ENCODE measurements at regions not wholly inside any gene's neighbourhood (a gene's known extent, or its start where the extent isn't known, plus 50 kb on each side); places are given as distances from the start of the nearest gene placed in this dataset.

DNA sequence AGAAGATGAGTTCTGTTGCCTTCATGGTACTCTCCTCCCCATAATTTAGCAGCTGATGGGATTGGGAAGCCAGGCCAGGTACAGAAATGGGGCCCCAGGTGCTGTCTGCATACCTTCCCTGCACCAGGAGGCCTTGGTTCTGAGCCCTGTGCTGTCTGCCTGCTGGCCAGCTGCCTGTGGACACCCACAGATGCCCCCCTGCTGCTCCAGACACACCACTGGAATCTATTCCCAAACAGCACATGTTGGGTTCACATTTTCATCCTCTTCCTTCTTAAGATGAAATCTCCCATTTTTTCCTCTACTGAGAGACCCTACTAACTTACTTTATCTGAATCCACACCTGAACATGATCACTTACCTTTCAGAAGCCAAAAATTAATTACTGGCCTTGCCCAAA lies 152.0 kb upstream of the CCDC68 start:
- TF ChIP-seq, protein P1, sequence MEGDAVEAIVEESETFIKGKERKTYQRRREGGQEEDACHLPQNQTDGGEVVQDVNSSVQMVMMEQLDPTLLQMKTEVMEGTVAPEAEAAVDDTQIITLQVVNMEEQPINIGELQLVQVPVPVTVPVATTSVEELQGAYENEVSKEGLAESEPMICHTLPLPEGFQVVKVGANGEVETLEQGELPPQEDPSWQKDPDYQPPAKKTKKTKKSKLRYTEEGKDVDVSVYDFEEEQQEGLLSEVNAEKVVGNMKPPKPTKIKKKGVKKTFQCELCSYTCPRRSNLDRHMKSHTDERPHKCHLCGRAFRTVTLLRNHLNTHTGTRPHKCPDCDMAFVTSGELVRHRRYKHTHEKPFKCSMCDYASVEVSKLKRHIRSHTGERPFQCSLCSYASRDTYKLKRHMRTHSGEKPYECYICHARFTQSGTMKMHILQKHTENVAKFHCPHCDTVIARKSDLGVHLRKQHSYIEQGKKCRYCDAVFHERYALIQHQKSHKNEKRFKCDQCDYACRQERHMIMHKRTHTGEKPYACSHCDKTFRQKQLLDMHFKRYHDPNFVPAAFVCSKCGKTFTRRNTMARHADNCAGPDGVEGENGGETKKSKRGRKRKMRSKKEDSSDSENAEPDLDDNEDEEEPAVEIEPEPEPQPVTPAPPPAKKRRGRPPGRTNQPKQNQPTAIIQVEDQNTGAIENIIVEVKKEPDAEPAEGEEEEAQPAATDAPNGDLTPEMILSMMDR (optimal IDR thresholded peaks at IDR 0.05 in 1 of 3, IDR thresholded peaks at IDR 0.05 in 1 of 3, conservative IDR thresholded peaks at IDR 0.05 in 1 of 3; ENCODE audit: extremely low read depth in 1 of 3, insufficient read depth in 2 of 3, low read length in 3 of 3): no peak
- no peak for TF ChIP-seq EZH2 (IDR thresholded peaks at IDR 0.05; ENCODE audit: low read length)
